ENCODE measurements at regions not wholly inside any gene's neighbourhood (a gene's known extent, or its start where the extent isn't known, plus 50 kb on each side); places are given as distances from the start of the nearest gene placed in this dataset.

GRCh38 chr3:25344670-25345069 is 83.4 kb upstream of the RARB start:
- Histone ChIP-seq H3K4me3 (ENCODE audit: low read length) (no peak overlapping the region), H3K9me3 (replicated peaks; ENCODE audit: insufficient read depth, low read length) (no peaks in the 10 kb centered on the region), H2AFZ (ENCODE audit: low read length) (no peak overlapping the region)

GRCh38 chr3:25349095-25349494 is 79.0 kb upstream of the RARB start:
- H3K27me3 ChIP-seq (replicated peaks; ENCODE audit: insufficient read depth, low read length): no peaks in the 10 kb centered on the region
- H3K27ac ChIP-seq (ENCODE audit: low read length): no peak overlapping the region
- H3K4me3 ChIP-seq (ENCODE audit: low read length): no peak overlapping the region
- H3K9me2 ChIP-seq (replicated peaks; ENCODE audit: insufficient read depth, low read length): no peaks in the 10 kb centered on the region
- no peak overlapping the region for H3K4me2 ChIP-seq (ENCODE audit: low read depth, low read length)
- no peaks in the 10 kb centered on the region for H4K20me1 ChIP-seq (ENCODE audit: insufficient read depth, low read length)
- no peaks in the 10 kb centered on the region for H3F3A ChIP-seq (ENCODE audit: insufficient read depth, low read length)
- no peaks in the 10 kb centered on the region for H3K79me2 ChIP-seq (ENCODE audit: low read length)
- H3K9me3 ChIP-seq (replicated peaks; ENCODE audit: insufficient read depth, low read length): no peaks in the 10 kb centered on the region
- H3K9ac ChIP-seq (ENCODE audit: low read length): no peak overlapping the region
- no peak for DNase-seq
- H3K36me3 ChIP-seq (replicated peaks; ENCODE audit: insufficient read depth, low read length): no peaks in the 10 kb centered on the region
- no peaks in the 10 kb centered on the region for H3K4me1 ChIP-seq (ENCODE audit: low read length)
- TF ChIP-seq EZH2 (optimal IDR thresholded peaks at IDR 0.05; ENCODE audit: low read depth, low read length) (no peak), EZH2phosphoT487 (IDR thresholded peaks at IDR 0.05; ENCODE audit: low read length) (no peak)
- TF ChIP-seq, protein P1, sequence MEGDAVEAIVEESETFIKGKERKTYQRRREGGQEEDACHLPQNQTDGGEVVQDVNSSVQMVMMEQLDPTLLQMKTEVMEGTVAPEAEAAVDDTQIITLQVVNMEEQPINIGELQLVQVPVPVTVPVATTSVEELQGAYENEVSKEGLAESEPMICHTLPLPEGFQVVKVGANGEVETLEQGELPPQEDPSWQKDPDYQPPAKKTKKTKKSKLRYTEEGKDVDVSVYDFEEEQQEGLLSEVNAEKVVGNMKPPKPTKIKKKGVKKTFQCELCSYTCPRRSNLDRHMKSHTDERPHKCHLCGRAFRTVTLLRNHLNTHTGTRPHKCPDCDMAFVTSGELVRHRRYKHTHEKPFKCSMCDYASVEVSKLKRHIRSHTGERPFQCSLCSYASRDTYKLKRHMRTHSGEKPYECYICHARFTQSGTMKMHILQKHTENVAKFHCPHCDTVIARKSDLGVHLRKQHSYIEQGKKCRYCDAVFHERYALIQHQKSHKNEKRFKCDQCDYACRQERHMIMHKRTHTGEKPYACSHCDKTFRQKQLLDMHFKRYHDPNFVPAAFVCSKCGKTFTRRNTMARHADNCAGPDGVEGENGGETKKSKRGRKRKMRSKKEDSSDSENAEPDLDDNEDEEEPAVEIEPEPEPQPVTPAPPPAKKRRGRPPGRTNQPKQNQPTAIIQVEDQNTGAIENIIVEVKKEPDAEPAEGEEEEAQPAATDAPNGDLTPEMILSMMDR (IDR thresholded peaks at IDR 0.05; ENCODE audit: low read length): no peak
- no peak overlapping the region for H2AFZ ChIP-seq (ENCODE audit: low read length)

More at GRCh38 chr3:25344670-25345069, 83.4 kb upstream of the RARB start:
- no peak overlapping the region for H3K9ac ChIP-seq (ENCODE audit: low read length)
- no peaks in the 10 kb centered on the region for H3K27me3 ChIP-seq (replicated peaks; ENCODE audit: insufficient read depth, low read length)
- H3K9me2 ChIP-seq (replicated peaks; ENCODE audit: insufficient read depth, low read length): no peaks in the 10 kb centered on the region
- no peaks in the 10 kb centered on the region for H3K36me3 ChIP-seq (replicated peaks; ENCODE audit: insufficient read depth, low read length)
- no peaks in the 10 kb centered on the region for H4K20me1 ChIP-seq (ENCODE audit: insufficient read depth, low read length)
- H3K4me2 ChIP-seq (ENCODE audit: low read depth, low read length): no peak overlapping the region
- H3F3A ChIP-seq (ENCODE audit: insufficient read depth, low read length): no peaks in the 10 kb centered on the region
- TF ChIP-seq, protein P1 (IDR thresholded peaks at IDR 0.05; ENCODE audit: low read length): no peak
- DNase-seq: no peak
- no peaks in the 10 kb centered on the region for H3K4me1 ChIP-seq (ENCODE audit: low read length)
- H3K79me2 ChIP-seq (ENCODE audit: low read length): no peaks in the 10 kb centered on the region
- no peak overlapping the region for H3K27ac ChIP-seq (ENCODE audit: low read length)

GRCh38 chr3:25349828-25350724 is 78.0 kb upstream of the RARB start:
- H2AFZ ChIP-seq (ENCODE audit: low read length): no peak overlapping the region
- H3K4me1 ChIP-seq (ENCODE audit: low read length): no peaks in the 10 kb centered on the region
- H3K27ac ChIP-seq (ENCODE audit: low read length): no peak overlapping the region
- no peaks in the 10 kb centered on the region for H3K27me3 ChIP-seq (replicated peaks; ENCODE audit: insufficient read depth, low read length)
- H3K4me2 ChIP-seq (ENCODE audit: low read depth, low read length): no peak overlapping the region
- no peak for DNase-seq
- TF ChIP-seq EZH2phosphoT487 (IDR thresholded peaks at IDR 0.05; ENCODE audit: low read length) (no peak), EZH2 (optimal IDR thresholded peaks at IDR 0.05; ENCODE audit: low read depth, low read length) (no peak)
- TF ChIP-seq, protein P1 (IDR thresholded peaks at IDR 0.05; ENCODE audit: low read length): no peak
- H3F3A ChIP-seq (ENCODE audit: insufficient read depth, low read length): no peaks in the 10 kb centered on the region
- H3K79me2 ChIP-seq (ENCODE audit: low read length): no peaks in the 10 kb centered on the region
- no peaks in the 10 kb centered on the region for H4K20me1 ChIP-seq (ENCODE audit: insufficient read depth, low read length)
- H3K9me3 ChIP-seq (replicated peaks; ENCODE audit: insufficient read depth, low read length): no peaks in the 10 kb centered on the region
- no peak overlapping the region for H3K4me3 ChIP-seq (ENCODE audit: low read length)
- H3K36me3 ChIP-seq (replicated peaks; ENCODE audit: insufficient read depth, low read length): no peaks in the 10 kb centered on the region
- no peaks in the 10 kb centered on the region for H3K9me2 ChIP-seq (replicated peaks; ENCODE audit: insufficient read depth, low read length)
- no peak overlapping the region for H3K9ac ChIP-seq (ENCODE audit: low read length)
